ENCODE measurements at regions not wholly inside any gene's neighbourhood (a gene's known extent, or its start where the extent isn't known, plus 50 kb on each side); places are given as distances from the start of the nearest gene placed in this dataset.
"Not testable (repeated sequence)": the region's sequence is repeated elsewhere in the genome, so short reads cannot be mapped to it uniquely, and the experiment has no call there.

- no peak for TF ChIP-seq POLR2A (IDR thresholded peaks at IDR 0.05)
- TF ChIP-seq EP300 (IDR thresholded peaks at IDR 0.05), result no peak
- Histone ChIP-seq H3K4me1 (peaks cover 0 to 3% (median 0%) of the 10 kb centered on the region in 4 donors), H3K27ac (no peak overlapping the region), H3K27me3 (no peaks in the 10 kb centered on the region), H3K36me3 (no peaks in the 10 kb centered on the region), H3K4me3 (no peak overlapping the region), H3K9me3 (no peaks in the 10 kb centered on the region)
- no peak for DNase-seq (ENCODE audit: low spot score in 2 of 2)
- WGBS, 2 donors, result 39 to 55% methylated on average over 4 of the region's 4 CpGs
Measured at GRCh38 chr4:13922873-13923645, 295.5 kb upstream of the BOD1L1 start.

- WGBS, 2 donors, result 93 to 100% methylated on average over 1 of the region's 1 CpG
- H3K27ac ChIP-seq; H3K27me3 ChIP-seq; H3K4me1 ChIP-seq; DNase-seq (ENCODE audit: low spot score in 2 of 2); H3K4me3 ChIP-seq; H3K36me3 ChIP-seq; H3K9me3 ChIP-seq: not testable (repeated sequence)
Measured at GRCh38 chr4:13924900-13925299, 297.4 kb upstream of the BOD1L1 start.

GRCh38 chr4:13928214-13928613, 300.7 kb upstream of the BOD1L1 start:
- Histone ChIP-seq H3K4me3 (no peak overlapping the region), H3K27me3 (no peaks in the 10 kb centered on the region), H3K27ac (no peak overlapping the region), H3K36me3 (no peaks in the 10 kb centered on the region), H3K9me3 (no peaks in the 10 kb centered on the region), H3K4me1 (no peaks in the 10 kb centered on the region)
- WGBS, 2 donors, result 84 to 86% methylated on average over 7 of the region's 7 CpGs
- no peak for DNase-seq (ENCODE audit: low spot score in 2 of 2)
- TF ChIP-seq POLR2A (IDR thresholded peaks at IDR 0.05) (no peak), CTCF (IDR thresholded peaks at IDR 0.05) (no peak), EP300 (IDR thresholded peaks at IDR 0.05) (no peak)

- Histone ChIP-seq H3K27ac (no peak overlapping the region), H3K9me3 (no peaks in the 10 kb centered on the region), H3K4me1 (no peaks in the 10 kb centered on the region), H3K36me3 (no peaks in the 10 kb centered on the region), H3K4me3 (no peak overlapping the region), H3K27me3 (no peaks in the 10 kb centered on the region)
- TF ChIP-seq CTCF (IDR thresholded peaks at IDR 0.05) (no peak), EP300 (IDR thresholded peaks at IDR 0.05) (no peak), POLR2A (IDR thresholded peaks at IDR 0.05) (no peak)
- no peak for DNase-seq (ENCODE audit: low spot score in 2 of 2)
- 79 to 81% methylated on average over 4 of the region's 4 CpGs for WGBS, 2 donors
Measured at GRCh38 chr4:13930155-13930554, 302.6 kb upstream of the BOD1L1 start.

GRCh38 chr4:13933191-13933590, 305.7 kb upstream of the BOD1L1 start:
- H3K4me3 ChIP-seq, result no peak overlapping the region
- H3K27ac ChIP-seq, result no peak overlapping the region
- H3K4me1 ChIP-seq, result no peaks in the 10 kb centered on the region
- no peak for TF ChIP-seq CTCF (IDR thresholded peaks at IDR 0.05)
- no peak for TF ChIP-seq POLR2A (IDR thresholded peaks at IDR 0.05)
- no peak for TF ChIP-seq EP300 (IDR thresholded peaks at IDR 0.05)
- H3K9me3 ChIP-seq, result no peaks in the 10 kb centered on the region
- WGBS, 2 donors, result 72 to 81% methylated on average over 4 of the region's 4 CpGs
- H3K27me3 ChIP-seq, result no peaks in the 10 kb centered on the region
- no peak for DNase-seq (ENCODE audit: low spot score in 2 of 2)
- no peaks in the 10 kb centered on the region for H3K36me3 ChIP-seq

- H3K9me3 ChIP-seq, result no peaks in the 10 kb centered on the region
- no peak for DNase-seq (ENCODE audit: low spot score in 2 of 2)
- 36 to 44% methylated on average over 3 of the region's 3 CpGs for WGBS, 2 donors
- no peaks in the 10 kb centered on the region for H3K36me3 ChIP-seq
- TF ChIP-seq EP300 (IDR thresholded peaks at IDR 0.05), result no peak
- no peak for TF ChIP-seq POLR2A (IDR thresholded peaks at IDR 0.05)
- no peak for TF ChIP-seq CTCF (IDR thresholded peaks at IDR 0.05)
- no peak overlapping the region for H3K4me3 ChIP-seq
- no peak overlapping the region for H3K27ac ChIP-seq
- no peaks in the 10 kb centered on the region for H3K27me3 ChIP-seq
- no peaks in the 10 kb centered on the region for H3K4me1 ChIP-seq
Measured at GRCh38 chr4:13938299-13938698, 310.8 kb upstream of the BOD1L1 start.

Measured in tibial nerve (tissue), 4 donors.